ENCODE measurements at regions not wholly inside any gene's neighbourhood (a gene's known extent, or its start where the extent isn't known, plus 50 kb on each side); places are given as distances from the start of the nearest gene placed in this dataset.

DNA sequence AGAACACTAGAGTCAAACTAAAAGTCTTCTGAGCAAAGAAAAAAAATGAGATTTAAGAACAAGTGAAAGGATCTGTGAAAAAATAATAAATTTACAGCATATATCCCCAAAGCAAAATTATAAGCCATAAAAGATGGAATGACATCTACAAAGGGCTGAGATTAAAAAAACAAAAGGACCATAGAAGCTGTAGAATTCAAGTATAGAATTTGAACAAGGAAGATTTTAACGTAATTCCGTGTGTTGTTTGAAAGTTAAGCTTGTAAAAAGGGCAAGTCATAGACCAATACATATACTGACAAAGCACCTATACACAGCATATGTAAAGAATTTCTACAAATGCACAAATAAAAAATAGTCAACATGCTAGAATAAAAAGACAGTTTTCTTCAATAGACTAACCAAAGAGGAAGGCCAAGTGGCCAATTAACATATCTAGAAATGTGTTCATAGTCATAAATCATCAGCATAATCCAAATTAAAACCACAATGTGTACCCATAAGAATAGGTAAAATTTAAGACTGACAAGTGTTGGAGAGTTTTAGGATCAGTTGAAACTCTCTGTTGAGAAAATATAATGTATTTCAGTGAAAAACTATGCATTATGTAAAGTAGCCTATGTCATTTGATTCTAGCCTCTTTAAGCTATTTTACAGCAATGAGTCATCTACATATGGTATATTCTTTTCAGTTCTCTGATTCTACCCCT, 674.9 kb downstream of the OLFM4 start:
- no peak for DNase-seq (ENCODE audit: low spot score)

DNA sequence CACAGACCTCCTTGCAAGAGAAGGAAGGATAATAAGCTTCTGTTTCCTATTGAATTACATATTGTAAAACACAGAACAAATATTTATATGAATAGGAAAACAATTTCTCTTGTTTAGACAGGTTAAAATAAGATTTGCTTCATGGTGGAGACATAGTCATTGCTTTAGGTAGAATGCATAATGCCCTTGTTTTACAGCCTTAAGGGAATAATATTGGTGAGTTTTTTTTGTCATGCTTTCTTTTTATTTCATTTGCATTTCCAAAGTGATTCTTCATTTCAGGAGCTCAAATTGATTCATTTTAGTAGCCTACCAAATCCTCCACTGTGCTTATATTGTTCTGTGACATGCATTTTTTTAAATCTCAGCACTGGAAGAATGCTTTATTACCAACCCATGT, 690.7 kb downstream of the OLFM4 start:
- DNase-seq (ENCODE audit: low spot score), result no peak

DNA sequence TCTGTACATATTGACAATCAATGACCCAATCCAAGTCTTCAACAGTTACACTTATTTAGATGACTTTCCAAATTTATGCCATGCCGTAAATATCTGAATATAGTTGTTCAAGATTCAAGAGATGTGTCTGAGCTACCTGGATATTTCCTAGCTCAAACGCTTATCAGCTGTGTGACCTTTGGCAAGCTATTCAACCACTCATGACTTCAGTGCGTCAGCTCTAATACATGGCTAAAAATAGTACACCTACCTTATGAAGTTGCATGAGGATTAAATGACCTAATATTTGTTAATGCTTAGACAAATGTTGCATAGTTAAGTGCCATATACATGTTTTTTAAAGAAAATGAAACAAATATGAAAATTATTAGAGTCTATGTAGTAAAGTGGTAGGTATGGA, 704.1 kb downstream of the OLFM4 start:
- DNase-seq (ENCODE audit: low spot score), result no peak

DNA sequence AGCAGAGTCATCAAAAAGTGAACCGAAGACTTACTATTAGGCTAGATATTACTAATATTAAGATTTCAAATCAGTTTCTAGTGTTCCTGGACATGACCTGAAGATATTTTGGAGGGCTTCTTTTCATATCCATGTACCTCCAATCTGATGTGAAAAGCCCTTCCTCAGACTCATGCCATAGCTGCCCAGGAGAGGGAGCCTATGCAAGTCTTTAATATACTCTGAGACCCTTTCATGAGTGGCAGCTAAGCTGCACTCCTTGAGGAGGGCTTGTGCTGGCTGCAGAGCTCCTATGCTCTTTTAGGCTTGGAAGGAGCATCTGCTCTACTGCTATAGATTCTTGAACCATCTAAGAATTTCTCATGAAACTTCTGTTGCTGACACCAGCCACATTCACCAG, 715.3 kb downstream of the OLFM4 start:
- no peak for DNase-seq (ENCODE audit: low spot score)

DNA sequence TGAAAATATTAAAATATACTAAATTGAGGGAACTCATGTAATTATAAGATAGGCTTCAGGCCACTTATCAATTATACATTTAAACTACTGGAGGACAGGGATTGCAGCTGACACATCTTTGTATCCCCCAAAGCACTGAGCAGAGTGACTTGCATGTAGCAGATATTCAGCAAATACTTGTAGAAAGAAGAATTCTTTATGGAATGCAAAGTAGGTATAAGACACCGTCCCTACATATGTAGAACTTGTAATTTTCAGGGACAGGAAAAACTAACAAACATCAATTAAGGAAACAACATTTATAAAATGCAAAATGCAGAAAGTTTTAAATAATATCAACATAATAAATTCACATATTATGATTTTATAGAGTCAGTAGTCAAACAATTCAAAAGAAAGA, 719.2 kb downstream of the OLFM4 start:
- no peak for DNase-seq (ENCODE audit: low spot score)

DNA sequence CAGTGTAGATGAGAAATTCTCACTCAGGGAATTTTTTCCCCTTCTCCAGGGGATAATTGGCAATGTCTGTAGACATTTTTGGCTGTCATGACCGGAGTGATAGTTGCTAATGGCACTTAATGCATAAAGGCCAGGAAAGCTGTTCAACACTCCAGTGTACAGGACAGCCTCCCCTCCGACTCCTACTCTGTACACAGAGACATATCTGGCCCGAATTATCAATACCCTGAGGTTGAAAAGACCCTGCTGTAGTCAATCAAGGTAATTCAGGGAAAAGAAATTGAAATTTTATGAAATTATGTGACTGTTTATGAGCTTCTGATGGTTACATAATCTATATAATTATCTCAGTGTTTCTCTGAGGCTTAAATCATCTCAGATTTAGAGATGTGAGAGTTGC, 720.7 kb downstream of the OLFM4 start:
- no peak for DNase-seq (ENCODE audit: low spot score)

DNA sequence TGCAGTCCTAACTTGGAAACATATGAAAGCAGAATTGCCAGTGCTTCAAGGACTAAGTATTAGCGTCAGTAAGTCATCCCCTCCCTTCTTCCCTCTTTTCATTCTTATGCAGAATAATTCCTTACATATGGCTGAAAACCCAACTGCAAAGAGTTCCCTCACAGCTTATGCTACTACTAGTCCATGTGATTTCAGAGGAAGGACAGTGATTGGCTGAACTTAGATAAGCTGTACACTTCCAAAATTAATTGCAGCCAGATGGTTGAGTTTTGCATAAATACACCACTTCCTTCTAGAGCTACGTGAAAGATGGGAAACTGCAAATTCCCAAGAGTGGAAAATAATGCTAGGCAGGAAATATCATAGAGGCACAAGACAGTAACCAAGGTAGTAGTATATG, 730.4 kb downstream of the OLFM4 start:
- no peak for DNase-seq (ENCODE audit: low spot score)

DNA sequence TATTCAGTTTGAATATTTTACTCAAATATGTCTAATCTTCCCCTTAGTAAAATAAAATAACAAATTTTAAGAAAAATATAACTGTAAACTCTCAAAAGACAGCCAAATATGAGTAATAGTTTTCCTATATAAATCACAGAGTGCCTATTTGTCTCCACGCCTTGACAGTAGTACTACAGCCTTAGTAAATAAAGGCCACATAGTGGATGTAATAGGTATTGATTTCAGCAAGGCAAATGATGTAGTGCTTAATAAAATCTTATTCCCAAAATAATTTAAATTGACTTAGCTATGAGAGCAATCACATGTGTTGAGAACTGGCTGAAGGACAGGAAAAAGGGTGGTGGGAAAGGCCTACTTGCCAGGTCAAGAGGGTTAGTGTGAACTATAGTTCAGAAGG, 747.2 kb downstream of the OLFM4 start:
- no peak for DNase-seq (ENCODE audit: low spot score)

DNA sequence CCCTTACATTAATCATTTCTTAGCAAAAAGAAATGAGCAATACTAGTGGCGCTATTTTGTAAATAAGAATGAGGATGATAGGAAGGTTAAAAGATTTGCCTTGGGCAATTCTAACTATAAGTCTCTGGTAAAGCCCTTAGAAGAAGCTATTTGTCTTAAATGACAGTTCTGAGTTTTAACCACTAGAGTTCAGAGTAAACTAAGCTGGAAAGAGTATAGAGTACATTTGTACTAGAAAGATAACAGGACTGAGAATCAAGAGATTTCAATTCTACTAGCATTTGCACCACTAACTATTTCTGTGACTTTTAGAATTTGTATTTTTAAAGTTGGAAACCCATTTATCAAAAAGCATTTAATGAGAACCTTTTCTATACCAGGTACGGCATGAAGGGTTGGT, 750.3 kb downstream of the OLFM4 start:
- no peak for DNase-seq (ENCODE audit: low spot score)

DNA sequence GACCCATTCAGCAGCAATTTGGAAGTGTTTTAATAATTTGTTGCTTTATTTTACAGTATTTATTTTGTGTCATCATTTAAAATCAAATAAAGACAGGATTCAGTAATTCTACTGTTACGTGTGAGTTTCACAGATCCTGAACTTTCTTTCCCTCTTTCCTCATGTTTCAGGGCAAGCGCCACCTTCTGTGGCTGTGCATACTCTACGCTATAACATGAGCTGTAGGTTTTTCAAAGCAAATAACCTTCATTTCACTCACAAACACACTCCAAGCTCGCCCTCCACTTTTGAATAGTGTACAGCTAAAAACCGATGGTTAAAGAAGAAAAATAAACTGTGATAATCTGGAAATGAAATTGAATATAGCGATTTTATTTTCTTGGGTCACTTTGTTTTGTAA, 753.3 kb downstream of the OLFM4 start:
- DNase-seq (ENCODE audit: low spot score), result no peak

DNA sequence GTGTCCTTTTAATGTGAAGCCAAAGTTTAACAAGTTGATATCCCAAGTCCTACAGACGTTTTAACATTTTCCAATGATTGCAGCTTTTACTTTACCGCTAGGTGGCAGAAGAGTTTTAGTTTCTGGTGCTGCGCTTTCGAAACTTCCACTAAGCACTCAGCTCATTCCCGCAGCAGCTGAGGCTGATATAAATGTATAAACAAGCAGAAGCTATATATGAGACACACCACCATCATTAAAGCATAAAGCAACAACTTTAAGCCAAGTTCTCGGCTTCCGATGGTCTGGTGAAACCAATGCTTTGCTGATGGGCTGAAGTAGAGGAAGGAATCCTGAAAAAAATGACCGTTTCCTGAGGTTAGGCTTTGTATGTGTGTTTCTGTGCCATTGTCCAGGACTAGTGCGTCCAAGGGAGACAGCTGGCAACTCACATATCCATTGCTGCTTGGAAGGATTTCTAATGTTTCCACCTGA, 753.9 kb downstream of the OLFM4 start:
- DNase-seq (ENCODE audit: low spot score), result peak; percentile 60

DNA sequence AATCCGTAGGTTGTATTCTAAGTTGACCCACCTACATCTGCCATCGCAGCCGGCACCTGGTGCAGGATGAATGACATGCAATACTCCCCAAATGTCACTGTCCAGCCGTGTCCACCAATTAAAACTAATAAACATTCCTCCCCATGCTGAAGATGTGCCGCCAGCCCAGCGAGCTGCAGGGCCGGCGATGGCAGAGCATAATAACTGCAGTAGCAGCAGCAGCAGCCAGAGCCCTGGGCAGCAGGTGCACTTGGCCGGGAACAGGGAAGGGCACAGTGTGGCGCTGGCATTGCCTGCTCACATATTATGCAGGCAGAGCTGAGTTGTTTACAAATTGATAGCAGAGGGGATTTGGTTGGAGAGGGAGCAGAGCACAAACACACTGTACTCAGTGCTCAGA, 754.9 kb downstream of the OLFM4 start:
- no peak for DNase-seq (ENCODE audit: low spot score)

DNA sequence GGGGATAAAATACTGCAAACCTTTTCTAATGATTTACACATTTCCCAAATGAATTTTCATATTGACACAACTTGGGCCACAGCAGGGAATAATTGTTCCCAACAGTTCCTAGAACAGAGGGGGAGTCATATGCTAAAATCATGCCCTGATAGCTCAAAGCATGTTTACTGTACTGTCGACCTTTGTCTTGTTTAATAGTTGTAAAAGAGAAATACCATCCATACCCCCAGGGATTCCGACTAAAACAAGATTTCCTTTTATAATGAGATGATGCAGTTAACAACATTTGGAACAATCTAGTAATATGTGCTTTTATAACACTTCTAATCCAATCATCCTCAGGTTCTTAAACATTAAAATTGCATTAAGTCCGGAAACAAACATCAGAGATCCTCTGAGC, 759.7 kb downstream of the OLFM4 start:
- no peak for DNase-seq (ENCODE audit: low spot score)

DNA sequence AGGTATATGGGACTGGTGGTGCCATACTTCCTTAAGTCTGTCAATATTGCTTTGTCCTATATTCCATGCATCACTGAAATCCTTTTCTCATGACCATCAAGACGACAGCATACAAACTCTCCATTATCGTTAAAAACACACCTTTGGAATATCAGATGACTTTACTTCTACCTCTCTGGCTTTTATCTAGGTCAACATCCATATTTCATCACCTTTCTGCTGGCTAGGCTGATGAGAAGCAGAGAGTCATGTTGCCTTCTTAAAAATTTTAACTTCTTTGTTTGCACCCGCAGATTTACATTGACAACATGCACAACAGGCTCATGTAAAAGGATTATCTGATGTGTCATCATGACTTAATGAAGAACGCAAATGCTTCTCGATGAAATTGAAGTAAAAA, 771.4 kb downstream of the OLFM4 start:
- DNase-seq (ENCODE audit: low spot score), result no peak

DNA sequence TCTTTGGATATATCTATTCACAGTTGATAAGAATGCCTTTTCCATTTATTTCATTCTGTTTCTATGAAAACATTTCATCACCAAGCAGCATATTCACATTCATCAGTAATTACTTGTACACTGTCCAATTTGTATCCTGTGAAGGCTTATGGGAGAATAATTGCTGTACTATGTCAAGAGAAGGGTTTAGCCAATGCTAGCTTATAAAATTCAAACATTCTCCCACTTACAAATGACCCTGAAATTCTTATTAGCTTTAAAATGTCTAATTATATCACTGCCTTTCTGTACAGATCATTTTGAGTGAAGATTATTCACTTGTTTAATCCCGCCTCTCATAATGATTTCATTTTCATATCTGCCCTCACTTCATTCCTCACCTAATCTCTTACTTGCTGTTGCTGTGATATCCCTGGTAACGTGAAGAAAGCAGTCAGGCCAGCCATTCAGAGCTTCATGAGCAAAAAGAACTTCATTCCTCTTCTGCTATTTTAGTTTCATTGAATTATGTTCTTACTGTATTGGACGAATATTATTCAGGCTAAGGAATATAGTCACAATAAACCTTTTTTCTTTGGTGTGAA, 778.7 kb downstream of the OLFM4 start:
- DNase-seq (ENCODE audit: low spot score), result no peak

DNA sequence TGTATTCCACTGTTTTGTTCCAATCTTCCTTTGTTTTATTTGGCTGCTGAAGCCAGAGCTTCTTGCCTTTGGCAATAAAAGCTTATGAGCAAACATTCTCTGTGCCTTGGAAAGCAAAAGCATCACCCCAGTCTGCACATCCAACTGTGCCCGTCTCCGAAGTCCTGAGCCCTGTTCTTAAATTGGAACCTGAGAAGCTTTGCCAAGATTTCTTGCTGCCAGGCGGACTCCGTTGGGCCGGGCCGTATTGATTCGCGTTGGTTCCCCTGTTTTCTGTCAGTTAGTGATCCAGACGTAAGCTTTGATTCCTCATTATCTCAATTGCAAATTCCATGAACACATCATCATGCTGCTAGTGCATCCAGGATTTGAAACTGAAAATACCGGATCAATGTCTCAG, 793.0 kb downstream of the OLFM4 start:
- DNase-seq (ENCODE audit: low spot score), result no peak

DNA sequence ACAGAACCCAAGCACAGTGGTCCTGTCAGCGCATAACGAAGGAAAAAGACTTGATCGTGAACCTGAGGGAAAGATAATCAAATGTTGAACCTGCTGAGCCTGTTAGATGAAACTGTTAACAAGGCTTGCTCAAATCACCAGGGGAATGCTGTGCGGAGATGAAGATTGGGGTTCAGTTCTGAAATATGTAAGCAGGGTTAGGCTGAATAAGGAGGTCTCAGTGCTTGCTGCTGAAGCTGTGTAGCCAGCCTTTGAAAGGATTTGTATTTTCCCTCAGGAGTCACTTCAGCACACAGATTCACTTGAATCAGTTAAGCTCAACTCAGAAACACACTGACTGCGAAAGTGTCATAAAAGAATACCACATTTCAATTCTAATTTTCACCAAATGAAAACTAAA, 793.5 kb downstream of the OLFM4 start:
- no peak for DNase-seq (ENCODE audit: low spot score)

DNA sequence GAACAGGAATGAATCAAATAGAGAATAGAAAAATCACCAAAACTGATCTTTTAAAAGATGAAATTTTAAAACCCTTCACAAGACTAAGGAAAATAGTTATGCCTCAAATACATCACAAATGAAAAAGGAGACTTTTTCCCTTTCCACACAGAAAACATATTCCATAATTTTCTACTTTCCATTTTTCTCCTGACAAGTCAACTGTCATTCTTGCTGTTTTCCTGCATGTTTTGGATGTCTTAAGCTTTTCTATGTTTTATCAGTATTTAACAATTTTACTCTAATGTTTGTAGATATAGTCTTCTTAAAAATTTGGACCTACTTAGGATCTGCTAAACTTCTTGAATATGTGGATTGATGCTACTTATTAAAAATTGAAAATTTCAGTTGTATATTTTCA, 810.8 kb downstream of the OLFM4 start:
- no peak for DNase-seq (ENCODE audit: low spot score)

DNA sequence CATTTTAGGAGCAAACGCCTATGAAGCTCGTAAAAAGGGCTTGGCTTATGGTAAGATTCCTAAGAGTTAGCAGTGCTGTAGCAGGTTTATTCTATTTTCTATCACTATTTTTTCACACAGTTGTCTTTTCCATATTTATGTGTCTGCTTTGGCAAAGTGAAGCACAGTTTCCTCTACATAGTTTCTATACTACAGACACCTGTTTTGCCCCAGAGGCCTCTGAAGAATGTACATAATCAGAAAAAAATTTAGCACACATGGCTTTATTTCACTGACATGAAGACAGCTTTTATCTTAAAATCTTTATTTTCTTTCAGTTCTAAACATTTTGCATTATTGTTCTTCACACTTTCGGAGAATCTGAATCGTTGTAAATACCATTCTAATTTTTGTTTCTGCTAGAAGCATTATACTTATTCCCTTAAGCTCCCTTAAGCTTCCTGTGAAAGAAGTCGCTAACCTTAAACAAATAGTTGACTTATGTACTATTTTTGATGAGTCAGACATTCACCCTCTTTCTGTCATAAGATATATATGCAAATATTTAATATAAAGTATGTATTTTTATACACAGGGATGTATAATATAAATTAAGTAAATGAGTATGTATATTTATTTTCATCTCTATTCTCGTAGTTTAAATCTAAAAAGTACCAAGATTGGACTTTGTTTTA, 816.0 kb downstream of the OLFM4 start:
- DNase-seq (ENCODE audit: low spot score), result no peak

DNA sequence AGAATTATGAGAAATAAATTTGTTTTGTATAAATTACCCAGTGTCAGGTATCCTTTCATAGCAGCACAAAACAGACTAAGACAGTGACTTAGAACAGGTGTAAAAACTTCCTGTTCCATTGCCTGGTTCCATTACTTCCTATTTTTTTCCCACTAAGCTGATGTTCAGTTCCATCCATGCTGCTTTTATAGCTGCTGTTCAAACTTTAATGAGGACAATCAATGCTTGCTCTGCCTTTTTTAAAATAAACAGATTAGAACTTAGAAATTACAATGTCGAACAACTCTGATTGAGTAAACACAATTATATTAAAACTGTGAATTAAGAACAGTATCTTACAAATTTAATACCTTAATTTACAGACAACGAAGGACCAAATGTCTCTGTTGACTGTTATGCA, 818.9 kb downstream of the OLFM4 start:
- no peak for DNase-seq (ENCODE audit: low spot score)

DNA sequence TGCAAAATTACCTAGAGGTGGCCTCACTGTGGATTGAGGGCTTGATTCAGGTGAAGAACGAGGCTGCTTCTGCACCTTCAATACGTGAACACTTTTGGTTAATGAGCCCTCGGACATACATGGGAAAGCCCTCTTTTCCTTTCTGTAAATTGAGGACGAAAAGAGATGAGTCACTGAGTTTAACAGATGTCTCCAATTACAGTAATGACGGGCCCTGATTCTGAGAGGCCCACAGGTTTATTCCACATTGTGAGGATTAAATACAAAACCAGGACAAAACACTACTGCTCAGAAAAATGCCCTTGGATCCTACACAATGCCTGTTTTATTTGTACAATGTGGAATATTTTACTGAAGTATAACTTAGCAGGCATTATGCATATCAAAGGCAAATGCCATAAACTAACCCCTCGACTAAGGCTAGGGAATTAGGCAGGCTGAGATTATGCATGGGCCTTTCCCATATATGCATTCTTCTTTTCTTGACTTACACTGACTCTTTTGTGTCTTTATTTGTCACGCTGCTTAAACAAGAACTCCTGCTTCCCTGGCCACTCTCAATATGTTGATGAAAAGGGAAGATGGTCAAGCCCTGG, 819.9 kb downstream of the OLFM4 start:
- DNase-seq (ENCODE audit: low spot score), result no peak

DNA sequence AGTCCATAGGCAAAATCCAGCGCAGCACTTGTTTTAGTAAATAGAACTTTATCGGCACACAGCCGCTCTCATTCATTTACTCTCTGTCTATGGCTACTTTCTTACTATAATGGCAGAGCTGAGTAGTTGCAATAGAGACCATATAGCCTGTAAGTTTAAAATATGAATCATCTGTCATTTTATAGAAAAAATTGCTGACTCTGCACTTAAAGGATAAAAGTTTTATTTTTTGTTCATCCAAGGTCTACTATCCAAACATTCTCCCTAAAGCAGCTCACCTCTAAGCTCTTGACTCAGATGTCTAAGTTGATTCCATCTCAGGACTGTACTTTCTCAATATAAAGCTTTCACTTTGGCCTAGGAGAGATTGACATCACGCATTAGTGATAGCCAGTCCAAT, 825.7 kb downstream of the OLFM4 start:
- DNase-seq (ENCODE audit: low spot score), result no peak

DNA sequence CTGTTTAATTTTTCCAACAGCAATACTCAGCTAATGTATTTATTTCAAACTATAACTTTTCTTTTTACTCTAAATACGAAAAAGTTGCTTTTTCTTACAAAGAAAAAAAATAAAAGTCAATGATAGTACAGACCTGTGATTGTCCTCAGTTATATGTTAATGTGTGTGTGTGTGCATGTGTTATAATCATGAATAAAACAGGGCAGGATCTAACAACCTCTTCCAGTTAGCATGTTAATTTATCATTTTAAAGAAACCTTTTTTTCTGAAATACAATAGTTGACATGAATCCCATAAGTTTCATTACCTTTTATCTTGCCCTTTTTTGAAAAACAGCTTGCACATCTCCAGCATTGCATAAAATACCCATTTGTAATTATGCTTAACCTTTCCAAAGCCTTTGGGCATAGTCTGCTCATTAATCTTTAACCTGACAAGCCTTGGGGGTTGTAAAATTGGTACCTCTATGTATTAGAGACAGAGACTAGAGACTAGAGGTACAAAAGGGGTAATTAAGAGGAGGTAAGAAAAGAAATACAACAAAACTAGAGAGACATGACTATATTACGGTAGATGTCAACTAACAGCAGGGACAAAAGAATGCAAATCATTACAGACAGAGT, 828.1 kb downstream of the OLFM4 start:
- no peak for DNase-seq (ENCODE audit: low spot score)
